ENCODE measurements at regions not wholly inside any gene's neighbourhood (a gene's known extent, or its start where the extent isn't known, plus 50 kb on each side); places are given as distances from the start of the nearest gene placed in this dataset.

- Histone ChIP-seq H3K4ac (ENCODE audit: low read depth, low read length) (no peak overlapping the region), H2BK120ac (ENCODE audit: low read depth, low read length) (no peak overlapping the region), H2BK5ac (ENCODE audit: low read length) (no peak overlapping the region), H3K23ac (ENCODE audit: low read length) (no peak overlapping the region), H4K8ac (ENCODE audit: low read depth, low read length) (no peak overlapping the region), H3K27ac (ENCODE audit: low read depth, low read length) (no peak overlapping the region), H3K4me1 (ENCODE audit: control insufficient read depth, low read depth, low read length) (no peaks in the 10 kb centered on the region), H2AK5ac (ENCODE audit: low read length) (no peak overlapping the region), H3K4me2 (ENCODE audit: low read length) (no peak overlapping the region), H3K4me3 (ENCODE audit: low read length) (no peak overlapping the region), H2BK15ac (replicated peaks; ENCODE audit: low read depth) (no peak overlapping the region), H4K5ac (ENCODE audit: low read length) (no peak overlapping the region), H3K18ac (ENCODE audit: low read length) (no peak overlapping the region), H3K56ac (ENCODE audit: low read length) (no peak overlapping the region), H3K27me3 (ENCODE audit: insufficient read depth, low read length, poor library complexity) (no peaks in the 10 kb centered on the region), H3K79me2 (ENCODE audit: control insufficient read depth, insufficient read depth, low read length) (no peaks in the 10 kb centered on the region), H3K36me3 (ENCODE audit: control insufficient read depth, insufficient read depth, low read length) (no peaks in the 10 kb centered on the region), H3K79me1 (ENCODE audit: low read length) (no peaks in the 10 kb centered on the region), H3K9ac (ENCODE audit: low read length) (no peak overlapping the region)
- DNase-seq, result no peak
- WGBS (ENCODE audit: extremely low coverage, insufficient coverage, low lambda C conversion rate), result no CpG with 5 or more reads among the region's 3 CpGs
Observed at GRCh38 chr1:73914951-73915350, 283.0 kb downstream of the LRRIQ3 start.

GRCh38 chr1:73913025-73913424, 285.0 kb downstream of the LRRIQ3 start:
- no peak for DNase-seq

GRCh38 chr1:73911849-73912248, 286.1 kb downstream of the LRRIQ3 start:
- no peak overlapping the region for H4K5ac ChIP-seq (ENCODE audit: low read length)
- no peak overlapping the region for H2BK15ac ChIP-seq (replicated peaks; ENCODE audit: low read depth)
- H3K9ac ChIP-seq (ENCODE audit: low read length), result no peak overlapping the region
- no peak for DNase-seq
- no peak overlapping the region for H3K4ac ChIP-seq (ENCODE audit: low read depth, low read length)
- WGBS (ENCODE audit: extremely low coverage, insufficient coverage, low lambda C conversion rate), result no CpG with 5 or more reads among the region's 1 CpG
- H2BK120ac ChIP-seq (ENCODE audit: low read depth, low read length), result no peak overlapping the region
- no peaks in the 10 kb centered on the region for H3K79me1 ChIP-seq (ENCODE audit: low read length)
- H3K27me3 ChIP-seq (ENCODE audit: insufficient read depth, low read length, poor library complexity), result no peaks in the 10 kb centered on the region
- no peak overlapping the region for H3K27ac ChIP-seq (ENCODE audit: low read depth, low read length)
- H3K18ac ChIP-seq (ENCODE audit: low read length), result no peak overlapping the region
- no peak overlapping the region for H2BK5ac ChIP-seq (ENCODE audit: low read length)
- H3K56ac ChIP-seq (ENCODE audit: low read length), result no peak overlapping the region
- H3K4me2 ChIP-seq (ENCODE audit: low read length), result no peak overlapping the region
- no peaks in the 10 kb centered on the region for H3K4me1 ChIP-seq (ENCODE audit: control insufficient read depth, low read depth, low read length)
- H3K23ac ChIP-seq (ENCODE audit: low read length), result no peak overlapping the region
- no peak overlapping the region for H2AK5ac ChIP-seq (ENCODE audit: low read length)
- H4K8ac ChIP-seq (ENCODE audit: low read depth, low read length), result no peak overlapping the region
- H3K79me2 ChIP-seq (ENCODE audit: control insufficient read depth, insufficient read depth, low read length), result no peaks in the 10 kb centered on the region
- H3K4me3 ChIP-seq (ENCODE audit: low read length), result no peak overlapping the region
- no peaks in the 10 kb centered on the region for H3K36me3 ChIP-seq (ENCODE audit: control insufficient read depth, insufficient read depth, low read length)

More at GRCh38 chr1:73913025-73913424, 285.0 kb downstream of the LRRIQ3 start:
- Histone ChIP-seq H2AK5ac (ENCODE audit: low read length) (no peak overlapping the region), H3K4ac (ENCODE audit: low read depth, low read length) (no peak overlapping the region), H3K4me1 (ENCODE audit: control insufficient read depth, low read depth, low read length) (no peaks in the 10 kb centered on the region), H3K18ac (ENCODE audit: low read length) (no peak overlapping the region), H2BK15ac (replicated peaks; ENCODE audit: low read depth) (no peak overlapping the region), H3K27ac (ENCODE audit: low read depth, low read length) (no peak overlapping the region), H3K56ac (ENCODE audit: low read length) (no peak overlapping the region), H2BK120ac (ENCODE audit: low read depth, low read length) (no peak overlapping the region), H2BK5ac (ENCODE audit: low read length) (no peak overlapping the region), H3K79me2 (ENCODE audit: control insufficient read depth, insufficient read depth, low read length) (no peaks in the 10 kb centered on the region), H4K5ac (ENCODE audit: low read length) (no peak overlapping the region), H3K36me3 (ENCODE audit: control insufficient read depth, insufficient read depth, low read length) (no peaks in the 10 kb centered on the region), H3K79me1 (ENCODE audit: low read length) (no peaks in the 10 kb centered on the region), H3K4me3 (ENCODE audit: low read length) (no peak overlapping the region), H3K27me3 (ENCODE audit: insufficient read depth, low read length, poor library complexity) (no peaks in the 10 kb centered on the region), H3K4me2 (ENCODE audit: low read length) (no peak overlapping the region), H3K9ac (ENCODE audit: low read length) (no peak overlapping the region), H4K8ac (ENCODE audit: low read depth, low read length) (no peak overlapping the region), H3K23ac (ENCODE audit: low read length) (no peak overlapping the region)

- no peak overlapping the region for H3K4ac ChIP-seq (ENCODE audit: low read depth, low read length)
- H3K27me3 ChIP-seq (ENCODE audit: insufficient read depth, low read length, poor library complexity), result no peaks in the 10 kb centered on the region
- no peak overlapping the region for H4K5ac ChIP-seq (ENCODE audit: low read length)
- DNase-seq, result no peak
- H4K8ac ChIP-seq (ENCODE audit: low read depth, low read length), result no peak overlapping the region
- no peak overlapping the region for H2AK5ac ChIP-seq (ENCODE audit: low read length)
- H2BK15ac ChIP-seq (replicated peaks; ENCODE audit: low read depth), result no peak overlapping the region
- no peak overlapping the region for H3K4me3 ChIP-seq (ENCODE audit: low read length)
- no peak overlapping the region for H3K18ac ChIP-seq (ENCODE audit: low read length)
- no peak overlapping the region for H3K4me2 ChIP-seq (ENCODE audit: low read length)
- no peaks in the 10 kb centered on the region for H3K79me2 ChIP-seq (ENCODE audit: control insufficient read depth, insufficient read depth, low read length)
- no peak overlapping the region for H3K23ac ChIP-seq (ENCODE audit: low read length)
- H3K27ac ChIP-seq (ENCODE audit: low read depth, low read length), result no peak overlapping the region
- H3K9ac ChIP-seq (ENCODE audit: low read length), result no peak overlapping the region
- no peaks in the 10 kb centered on the region for H3K4me1 ChIP-seq (ENCODE audit: control insufficient read depth, low read depth, low read length)
- H3K36me3 ChIP-seq (ENCODE audit: control insufficient read depth, insufficient read depth, low read length), result no peaks in the 10 kb centered on the region
- H2BK5ac ChIP-seq (ENCODE audit: low read length), result no peak overlapping the region
- no peaks in the 10 kb centered on the region for H3K79me1 ChIP-seq (ENCODE audit: low read length)
- WGBS (ENCODE audit: extremely low coverage, insufficient coverage, low lambda C conversion rate), result no CpG with 5 or more reads among the region's 1 CpG
- H2BK120ac ChIP-seq (ENCODE audit: low read depth, low read length), result no peak overlapping the region
- no peak overlapping the region for H3K56ac ChIP-seq (ENCODE audit: low read length)
Observed at GRCh38 chr1:73910466-73910865, 287.5 kb downstream of the LRRIQ3 start.

GRCh38 chr1:73910062-73910461, 287.9 kb downstream of the LRRIQ3 start:
- no peak for DNase-seq
- Histone ChIP-seq H3K79me2 (ENCODE audit: control insufficient read depth, insufficient read depth, low read length) (no peaks in the 10 kb centered on the region), H4K5ac (ENCODE audit: low read length) (no peak overlapping the region), H3K4me3 (ENCODE audit: low read length) (no peak overlapping the region), H3K23ac (ENCODE audit: low read length) (no peak overlapping the region), H3K27ac (ENCODE audit: low read depth, low read length) (no peak overlapping the region), H3K36me3 (ENCODE audit: control insufficient read depth, insufficient read depth, low read length) (no peaks in the 10 kb centered on the region), H3K4me2 (ENCODE audit: low read length) (no peak overlapping the region), H2BK15ac (replicated peaks; ENCODE audit: low read depth) (no peak overlapping the region), H3K18ac (ENCODE audit: low read length) (no peak overlapping the region), H2BK120ac (ENCODE audit: low read depth, low read length) (no peak overlapping the region), H3K27me3 (ENCODE audit: insufficient read depth, low read length, poor library complexity) (no peaks in the 10 kb centered on the region), H2AK5ac (ENCODE audit: low read length) (no peak overlapping the region), H2BK5ac (ENCODE audit: low read length) (no peak overlapping the region), H3K4ac (ENCODE audit: low read depth, low read length) (no peak overlapping the region), H3K79me1 (ENCODE audit: low read length) (no peaks in the 10 kb centered on the region), H3K56ac (ENCODE audit: low read length) (no peak overlapping the region), H4K8ac (ENCODE audit: low read depth, low read length) (no peak overlapping the region), H3K9ac (ENCODE audit: low read length) (no peak overlapping the region), H3K4me1 (ENCODE audit: control insufficient read depth, low read depth, low read length) (no peaks in the 10 kb centered on the region)
- no CpG with 5 or more reads among the region's 2 CpGs for WGBS (ENCODE audit: extremely low coverage, insufficient coverage, low lambda C conversion rate)

- H3K79me2 ChIP-seq (ENCODE audit: control insufficient read depth, insufficient read depth, low read length), result no peaks in the 10 kb centered on the region
- H4K5ac ChIP-seq (ENCODE audit: low read length), result no peak overlapping the region
- H3K56ac ChIP-seq (ENCODE audit: low read length), result no peak overlapping the region
- no peaks in the 10 kb centered on the region for H3K27me3 ChIP-seq (ENCODE audit: insufficient read depth, low read length, poor library complexity)
- no peak overlapping the region for H3K4me3 ChIP-seq (ENCODE audit: low read length)
- no peaks in the 10 kb centered on the region for H3K4me1 ChIP-seq (ENCODE audit: control insufficient read depth, low read depth, low read length)
- no peak overlapping the region for H3K4me2 ChIP-seq (ENCODE audit: low read length)
- no peak overlapping the region for H2BK5ac ChIP-seq (ENCODE audit: low read length)
- no peak overlapping the region for H2BK15ac ChIP-seq (replicated peaks; ENCODE audit: low read depth)
- no peaks in the 10 kb centered on the region for H3K79me1 ChIP-seq (ENCODE audit: low read length)
- WGBS (ENCODE audit: extremely low coverage, insufficient coverage, low lambda C conversion rate), result no CpG with 5 or more reads among the region's 2 CpGs
- H3K9ac ChIP-seq (ENCODE audit: low read length), result no peak overlapping the region
- H2BK120ac ChIP-seq (ENCODE audit: low read depth, low read length), result no peak overlapping the region
- no peak overlapping the region for H3K18ac ChIP-seq (ENCODE audit: low read length)
- H3K4ac ChIP-seq (ENCODE audit: low read depth, low read length), result no peak overlapping the region
- no peak overlapping the region for H3K23ac ChIP-seq (ENCODE audit: low read length)
- no peaks in the 10 kb centered on the region for H3K36me3 ChIP-seq (ENCODE audit: control insufficient read depth, insufficient read depth, low read length)
- no peak for DNase-seq
- no peak overlapping the region for H4K8ac ChIP-seq (ENCODE audit: low read depth, low read length)
- no peak overlapping the region for H3K27ac ChIP-seq (ENCODE audit: low read depth, low read length)
- H2AK5ac ChIP-seq (ENCODE audit: low read length), result no peak overlapping the region
Observed at GRCh38 chr1:73909043-73909562, 288.9 kb downstream of the LRRIQ3 start.

Measured in mesendoderm (in vitro differentiated cells).